NCI-H128 (cell line): ENCODE measurements at regions not wholly inside any gene's neighbourhood (a gene's known extent, or its start where the extent isn't known, plus 50 kb on each side); places are given as distances from the start of the nearest gene placed in this dataset.

Experiments used
- DNase-seq: peaks from one replicate; lab custom pipeline; 2025; ENCODE audit not compliant: unreplicated experiment; lab: John Stamatoyannopoulos, UW

- DNase-seq = no peak
Measured at GRCh38 chr9:94159069-94159939, 75.0 kb downstream of the PTPDC1 start.

- no peak for DNase-seq
Measured at GRCh38 chr9:94160594-94161501, 76.6 kb downstream of the PTPDC1 start.

GRCh38 chr9:94161673-94162072 is 77.4 kb downstream of the PTPDC1 start:
- DNase-seq = no peak

GRCh38 chr9:94164806-94165549 is 80.7 kb downstream of the PTPDC1 start:
- DNase-seq = no peak

GRCh38 chr9:94165592-94166235 is 81.5 kb downstream of the PTPDC1 start:
- peak; percentile 94 for DNase-seq

GRCh38 chr9:94166236-94166975 is 82.1 kb downstream of the PTPDC1 start:
- peak; percentile 97 for DNase-seq

GRCh38 chr9:94166976-94167346 is 82.7 kb downstream of the PTPDC1 start:
- DNase-seq = no peak

GRCh38 chr9:94167376-94167890 is 83.2 kb downstream of the PTPDC1 start:
- no peak for DNase-seq

GRCh38 chr9:94168203-94169000 is 84.1 kb downstream of the PTPDC1 start:
- no peak for DNase-seq

- DNase-seq = no peak
Measured at GRCh38 chr9:94169968-94170367, 85.7 kb downstream of the PTPDC1 start.

GRCh38 chr9:94173632-94174031 is 85.5 kb upstream of the ZNF169 start:
- DNase-seq = no peak

GRCh38 chr9:94174164-94174563 is 84.9 kb upstream of the ZNF169 start:
- DNase-seq = no peak

GRCh38 chr9:94175669-94176068 is 83.4 kb upstream of the ZNF169 start:
- DNase-seq = no peak

GRCh38 chr9:94176608-94177007 is 82.5 kb upstream of the ZNF169 start:
- no peak for DNase-seq

- no peak for DNase-seq
Measured at GRCh38 chr9:94178927-94179326, 80.2 kb upstream of the ZNF169 start.

- no peak for DNase-seq
Measured at GRCh38 chr9:94181408-94182181, 77.5 kb upstream of the ZNF169 start.

GRCh38 chr9:94182532-94182931 is 76.6 kb upstream of the ZNF169 start:
- DNase-seq = no peak

GRCh38 chr9:94183240-94183999 is 75.7 kb upstream of the ZNF169 start:
- no peak for DNase-seq
